Activated T-cell treated with anti-CD3 and anti-CD28 coated beads for 48 hours (primary cell): ENCODE measurements at regions not wholly inside any gene's neighbourhood (a gene's known extent, or its start where the extent isn't known, plus 50 kb on each side); places are given as distances from the start of the nearest gene placed in this dataset.
"Not testable (repeated sequence)": the region's sequence is repeated elsewhere in the genome, so short reads cannot be mapped to it uniquely, and the experiment has no call there.

ENCODE experiments used
- DNase-seq: peaks from one replicate; pipeline ENCODE4 v3.0.0-alpha.2; 2020; ENCODE audit warnings: low read depth

- no peak for DNase-seq
Observed at GRCh38 chr11:19433367-19433766, 192.6 kb upstream of the E2F8 start.

GRCh38 chr11:19432370-19433061 lies 191.8 kb upstream of the E2F8 start:
- no peak for DNase-seq

GRCh38 chr11:19430754-19431398 lies 190.1 kb upstream of the E2F8 start:
- DNase-seq: no peak

GRCh38 chr11:19430346-19430745 lies 189.6 kb upstream of the E2F8 start:
- DNase-seq: no peak

- DNase-seq: no peak
Observed at GRCh38 chr11:19429108-19429760, 188.5 kb upstream of the E2F8 start.

GRCh38 chr11:19428206-19429002 lies 187.7 kb upstream of the E2F8 start:
- DNase-seq: no peak

- no peak for DNase-seq
Observed at GRCh38 chr11:19426756-19427403, 186.1 kb upstream of the E2F8 start.

- DNase-seq: no peak
Observed at GRCh38 chr11:19426011-19426755, 185.4 kb upstream of the E2F8 start.

- no peak for DNase-seq
Observed at GRCh38 chr11:19422276-19422675, 181.5 kb upstream of the E2F8 start.

- no peak for DNase-seq
Observed at GRCh38 chr11:19420868-19421533, 180.3 kb upstream of the E2F8 start.

GRCh38 chr11:19419808-19420207 lies 179.1 kb upstream of the E2F8 start:
- no peak for DNase-seq

GRCh38 chr11:19419021-19419750 lies 178.4 kb upstream of the E2F8 start:
- no peak for DNase-seq

GRCh38 chr11:19418221-19418620 lies 177.5 kb upstream of the E2F8 start:
- no peak for DNase-seq

GRCh38 chr11:19412070-19412469 lies 171.3 kb upstream of the E2F8 start:
- not testable (repeated sequence) for DNase-seq

GRCh38 chr11:19410032-19410431 lies 169.3 kb upstream of the E2F8 start:
- DNase-seq: no peak

GRCh38 chr11:19409307-19409706 lies 168.6 kb upstream of the E2F8 start:
- DNase-seq: no peak

- no peak for DNase-seq
Observed at GRCh38 chr11:19407677-19408270, 167.0 kb upstream of the E2F8 start.

- DNase-seq: no peak
Observed at GRCh38 chr11:19405966-19406365, 165.2 kb upstream of the E2F8 start.

- DNase-seq: no peak
Observed at GRCh38 chr11:19404787-19405186, 164.0 kb upstream of the E2F8 start.
